ENCODE measurements at regions not wholly inside any gene's neighbourhood (a gene's known extent, or its start where the extent isn't known, plus 50 kb on each side); places are given as distances from the start of the nearest gene placed in this dataset.
"Not testable (repeated sequence)": the region's sequence is repeated elsewhere in the genome, so short reads cannot be mapped to it uniquely, and the experiment has no call there.

- no peak for DNase-seq
Measured at GRCh38 chr16:77070683-77071082, 120.3 kb upstream of the MON1B start.

- no peak for DNase-seq
Measured at GRCh38 chr16:77076839-77077238, 114.2 kb upstream of the MON1B start.

GRCh38 chr16:77077256-77077922, 113.6 kb upstream of the MON1B start:
- DNase-seq: no peak

- DNase-seq: no peak
Measured at GRCh38 chr16:77085981-77086380, 105.0 kb upstream of the MON1B start.

- DNase-seq: no peak
Measured at GRCh38 chr16:77090062-77090461, 100.9 kb upstream of the MON1B start.

- DNase-seq: no peak
Measured at GRCh38 chr16:77093309-77093708, 97.7 kb upstream of the MON1B start.

GRCh38 chr16:77093999-77094398, 97.0 kb upstream of the MON1B start:
- no peak for DNase-seq

GRCh38 chr16:77111056-77111565, 79.9 kb upstream of the MON1B start:
- DNase-seq: peak; percentile 10 to 27

GRCh38 chr16:77112746-77113145, 78.2 kb upstream of the MON1B start:
- no peak for DNase-seq

GRCh38 chr16:77113835-77114234, 77.2 kb upstream of the MON1B start:
- no peak for DNase-seq

- not testable (repeated sequence) for DNase-seq
Measured at GRCh38 chr16:77114361-77114760, 76.6 kb upstream of the MON1B start.

- DNase-seq: no peak
Measured at GRCh38 chr16:77116856-77117255, 74.1 kb upstream of the MON1B start.

GRCh38 chr16:77117707-77118106, 73.3 kb upstream of the MON1B start:
- DNase-seq: no peak

- DNase-seq: no peak
Measured at GRCh38 chr16:77131398-77131797, 59.6 kb upstream of the MON1B start.

- DNase-seq: no peak
Measured at GRCh38 chr16:77132051-77132618, 58.9 kb upstream of the MON1B start.

- DNase-seq: no peak
Measured at GRCh38 chr16:77133706-77134105, 57.3 kb upstream of the MON1B start.

GRCh38 chr16:77137045-77137444, 53.9 kb upstream of the MON1B start:
- DNase-seq: no peak

Data from AML-193 (cell line).